ENCODE measurements at regions not wholly inside any gene's neighbourhood (a gene's known extent, or its start where the extent isn't known, plus 50 kb on each side); places are given as distances from the start of the nearest gene placed in this dataset.
A peak's percentile ranks its signal among the peaks of the same experiment; 100 is the strongest.

GRCh38 chr5:136642976-136643375 lies 277.6 kb upstream of the TRPC7 start:
- TF ChIP-seq POLR2A (IDR thresholded peaks at IDR 0.05) (no peak), POLR2AphosphoS5 (IDR thresholded peaks at IDR 0.05) (no peak), CTCF (IDR thresholded peaks at IDR 0.05) (no peak)
- intact Hi-C loops (cut with DNase I; ENCODE audit: low total_unique reads), result no loop called here
- Histone ChIP-seq H3K27ac (peak overlapping the region in 1 of 2 donors; percentile 5), H3K27me3 (no peaks in the 10 kb centered on the region), H3K36me3 (no peaks in the 10 kb centered on the region), H3K4me3 (no peak overlapping the region), H3K4me1 (no peaks in the 10 kb centered on the region), H3K9me3 (no peaks in the 10 kb centered on the region)
- DNase-seq (ENCODE audit: low spot score in 2 of 2), result peak in 1 of 2 donors; percentile 89

DNA sequence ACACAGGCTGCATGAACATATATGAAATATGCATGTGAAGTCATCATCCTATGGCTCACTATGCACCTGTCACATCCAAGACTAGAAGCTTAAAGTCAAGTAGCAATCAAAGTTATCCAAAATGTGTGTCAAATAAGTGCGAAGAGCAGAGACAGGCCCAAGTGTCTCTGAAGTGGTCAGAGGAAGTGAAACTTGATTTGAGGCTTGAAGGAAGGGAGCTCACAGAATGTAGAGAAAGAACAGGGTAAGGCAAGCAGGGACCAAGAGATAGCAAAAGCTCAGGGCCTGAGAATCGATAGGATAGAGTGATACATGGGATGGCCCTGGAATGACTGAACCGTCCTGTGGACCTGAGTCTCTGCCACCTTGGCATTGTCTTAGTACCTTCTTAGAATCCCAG lies 274.3 kb upstream of the TRPC7 start:
- H3K27ac ChIP-seq, result no peak overlapping the region
- no peaks in the 10 kb centered on the region for H3K4me1 ChIP-seq
- H3K4me3 ChIP-seq, result no peak overlapping the region
- H3K9me3 ChIP-seq, result no peaks in the 10 kb centered on the region
- TF ChIP-seq POLR2A (IDR thresholded peaks at IDR 0.05), result no peak
- no peak for TF ChIP-seq POLR2AphosphoS5 (IDR thresholded peaks at IDR 0.05)
- TF ChIP-seq CTCF (IDR thresholded peaks at IDR 0.05), result no peak
- no peaks in the 10 kb centered on the region for H3K27me3 ChIP-seq
- intact Hi-C loops (cut with DNase I; ENCODE audit: low total_unique reads), result no loop called here
- no peaks in the 10 kb centered on the region for H3K36me3 ChIP-seq
- no peak for DNase-seq (ENCODE audit: low spot score in 2 of 2)

DNA sequence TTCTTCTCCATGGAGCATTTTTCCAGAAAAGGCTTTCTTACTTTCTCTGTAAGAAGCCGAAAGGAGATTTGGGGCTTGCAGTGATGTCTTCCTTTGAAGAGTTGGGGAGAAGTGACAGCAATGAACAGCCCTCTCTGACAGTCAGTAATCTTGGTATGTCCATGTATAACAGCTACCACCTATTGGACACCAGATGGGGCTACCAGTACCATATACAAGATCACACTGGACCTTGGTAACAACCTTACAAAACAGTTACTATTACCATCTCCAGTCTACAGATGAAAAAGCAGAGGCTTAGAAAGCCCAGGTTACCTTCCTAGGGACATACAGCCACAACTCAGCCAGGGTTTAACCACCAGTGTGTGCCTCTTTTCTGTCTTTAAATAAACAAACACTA lies 272.7 kb upstream of the TRPC7 start:
- no peaks in the 10 kb centered on the region for H3K9me3 ChIP-seq
- H3K4me3 ChIP-seq, result no peak overlapping the region
- TF ChIP-seq POLR2A (IDR thresholded peaks at IDR 0.05) (no peak), CTCF (IDR thresholded peaks at IDR 0.05) (no peak), POLR2AphosphoS5 (IDR thresholded peaks at IDR 0.05) (no peak)
- no peak for DNase-seq (ENCODE audit: low spot score in 2 of 2)
- no peaks in the 10 kb centered on the region for H3K27me3 ChIP-seq
- no peak overlapping the region for H3K27ac ChIP-seq
- H3K4me1 ChIP-seq, result no peaks in the 10 kb centered on the region
- no peaks in the 10 kb centered on the region for H3K36me3 ChIP-seq
- intact Hi-C loops (cut with DNase I; ENCODE audit: low total_unique reads), result no loop called here

GRCh38 chr5:136636001-136636400 lies 270.7 kb upstream of the TRPC7 start:
- Histone ChIP-seq H3K4me1 (no peaks in the 10 kb centered on the region), H3K36me3 (no peaks in the 10 kb centered on the region), H3K27me3 (no peaks in the 10 kb centered on the region), H3K27ac (no peak overlapping the region), H3K9me3 (no peaks in the 10 kb centered on the region), H3K4me3 (no peak overlapping the region)
- no peak for DNase-seq (ENCODE audit: low spot score in 2 of 2)
- intact Hi-C loops (cut with DNase I; ENCODE audit: low total_unique reads), result no loop called here
- TF ChIP-seq POLR2A (IDR thresholded peaks at IDR 0.05), result no peak
- no peak for TF ChIP-seq POLR2AphosphoS5 (IDR thresholded peaks at IDR 0.05)
- no peak for TF ChIP-seq CTCF (IDR thresholded peaks at IDR 0.05)

GRCh38 chr5:136631186-136631585 lies 265.8 kb upstream of the TRPC7 start:
- intact Hi-C loops (cut with DNase I; ENCODE audit: low total_unique reads), result no loop called here
- H3K36me3 ChIP-seq, result no peaks in the 10 kb centered on the region
- no peak for TF ChIP-seq POLR2A (IDR thresholded peaks at IDR 0.05)
- no peak for TF ChIP-seq CTCF (IDR thresholded peaks at IDR 0.05)
- TF ChIP-seq POLR2AphosphoS5 (IDR thresholded peaks at IDR 0.05), result no peak

More at GRCh38 chr5:136631186-136631585, 265.8 kb upstream of the TRPC7 start:
- Histone ChIP-seq H3K4me1 (no peaks in the 10 kb centered on the region), H3K27me3 (no peaks in the 10 kb centered on the region), H3K4me3 (no peak overlapping the region), H3K27ac (no peak overlapping the region), H3K9me3 (no peaks in the 10 kb centered on the region)
- DNase-seq (ENCODE audit: low spot score in 2 of 2), result no peak
